Epithelial cell of prostate (primary cell): ENCODE measurements at regions not wholly inside any gene's neighbourhood (a gene's known extent, or its start where the extent isn't known, plus 50 kb on each side); places are given as distances from the start of the nearest gene placed in this dataset.

ENCODE experiments used
- DNase-seq: peaks from one replicate; pipeline ENCODE4 v3.0.0-alpha.2; 2011; ENCODE audit warnings: low read depth, low spot score
- H3K27ac ChIP-seq: fragments of 450-650 bp; 2 replicates; pipeline ENCODE4 v1.5.1; 2017; ENCODE audit warnings: mild to moderate bottlenecking

DNA sequence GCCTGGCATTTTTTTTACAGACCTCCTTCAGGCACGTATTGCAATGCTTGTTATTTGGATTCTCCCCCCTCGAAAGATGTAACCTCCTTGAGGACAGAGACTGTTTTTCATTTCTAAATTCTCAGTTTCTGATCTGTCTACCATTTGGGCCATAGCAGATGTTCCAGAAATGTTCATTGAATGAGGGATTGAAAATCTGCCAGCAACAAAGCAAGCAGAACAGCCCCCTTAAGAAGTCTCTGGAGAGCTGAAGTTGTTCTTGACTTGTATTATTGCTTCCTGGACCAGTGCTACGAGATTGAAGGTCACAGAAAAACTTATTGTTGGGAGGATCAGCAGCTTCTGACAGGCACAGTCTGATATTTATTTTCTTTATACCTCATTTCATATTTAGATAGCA lies 355.5 kb downstream of the EPHA4 start:
- DNase-seq, result no peak
- no peak overlapping the region for H3K27ac ChIP-seq

DNA sequence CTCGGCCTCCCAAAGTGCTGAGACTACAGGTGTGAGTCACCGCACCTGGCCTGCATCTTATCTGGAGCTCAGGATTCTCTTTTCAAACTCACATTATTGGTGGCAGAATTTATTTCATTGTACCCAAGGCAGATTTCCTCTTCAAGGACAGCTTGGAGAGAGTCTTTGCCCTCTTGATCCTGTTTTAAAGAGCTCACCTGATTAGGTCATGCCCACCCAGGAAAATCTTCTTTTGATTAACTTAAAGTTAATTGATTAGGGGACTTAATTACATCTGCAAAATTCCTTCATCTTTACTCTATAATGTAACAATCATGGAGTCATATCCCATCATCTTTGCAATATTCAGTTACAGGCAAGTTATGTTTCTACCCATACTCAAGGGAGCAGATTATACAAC lies 346.4 kb downstream of the EPHA4 start:
- DNase-seq, result no peak

DNA sequence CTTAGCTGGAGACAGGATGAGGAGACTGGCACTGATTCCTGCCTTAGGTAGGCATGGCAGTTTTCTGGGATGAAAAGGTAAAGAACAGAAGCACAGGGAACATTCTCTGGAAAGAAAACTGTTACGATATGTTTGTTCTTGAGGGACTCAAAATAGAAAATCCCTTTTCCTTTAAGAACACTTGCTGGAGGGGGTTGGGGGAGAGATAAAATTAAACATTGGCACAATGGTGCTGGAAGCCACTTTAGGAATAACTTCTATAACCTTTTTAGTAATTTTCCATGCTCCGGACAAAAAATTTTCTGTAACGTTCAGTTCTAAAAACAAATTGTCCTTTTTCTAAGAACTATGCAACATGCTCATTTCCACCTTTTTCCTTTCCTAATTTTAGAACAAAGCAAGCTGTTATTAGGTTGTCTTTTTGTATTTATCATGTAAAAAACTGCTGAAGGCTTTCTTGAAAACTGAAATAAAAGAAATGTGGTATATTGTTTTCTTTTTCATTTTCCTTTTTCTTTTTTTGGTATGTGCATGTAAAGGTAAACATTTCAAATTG lies 343.8 kb downstream of the EPHA4 start:
- H3K27ac ChIP-seq, result no peak overlapping the region
- DNase-seq, result no peak

More for the DNA sequence above, 346.4 kb downstream of the EPHA4 start:
- no peak overlapping the region for H3K27ac ChIP-seq

DNA sequence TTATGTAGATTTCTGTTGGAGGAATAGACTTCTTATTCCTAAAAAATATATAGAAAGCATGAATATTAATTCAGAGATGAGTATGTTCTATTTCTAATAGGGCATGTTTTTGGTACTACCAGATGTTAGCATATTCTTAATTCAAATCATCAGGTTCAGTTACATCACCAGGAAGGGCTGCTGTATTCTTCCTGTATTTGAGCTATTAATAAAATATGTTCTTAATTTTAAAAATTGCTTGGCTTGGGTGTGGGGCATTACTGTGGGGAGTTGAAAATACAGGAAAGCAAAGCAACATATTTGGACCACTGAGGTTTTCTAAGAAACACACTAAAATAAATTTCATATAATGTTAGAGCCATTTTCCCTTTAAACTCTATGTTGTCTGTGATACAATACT lies 343.0 kb downstream of the EPHA4 start:
- DNase-seq, result no peak
- H3K27ac ChIP-seq, result no peak overlapping the region

DNA sequence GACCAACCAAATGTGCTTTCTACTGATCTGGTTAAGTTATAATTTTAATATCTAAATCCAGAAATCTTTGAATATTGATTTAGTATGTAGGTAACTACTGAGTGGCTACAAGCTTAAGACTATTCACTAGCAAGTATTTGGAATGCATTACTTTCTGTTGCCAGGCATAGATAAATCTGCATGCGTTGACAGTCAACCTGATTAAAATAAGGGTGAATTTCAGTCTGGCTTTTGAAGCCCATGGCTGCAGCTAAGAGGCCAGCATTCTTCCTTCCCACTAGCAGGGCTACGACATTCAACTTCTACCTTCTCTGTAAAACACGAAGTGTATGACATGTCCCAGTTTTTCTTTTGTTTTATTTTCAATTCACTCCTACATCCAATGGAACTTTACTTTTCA lies 340.6 kb downstream of the EPHA4 start:
- no peak overlapping the region for H3K27ac ChIP-seq
- DNase-seq, result no peak

DNA sequence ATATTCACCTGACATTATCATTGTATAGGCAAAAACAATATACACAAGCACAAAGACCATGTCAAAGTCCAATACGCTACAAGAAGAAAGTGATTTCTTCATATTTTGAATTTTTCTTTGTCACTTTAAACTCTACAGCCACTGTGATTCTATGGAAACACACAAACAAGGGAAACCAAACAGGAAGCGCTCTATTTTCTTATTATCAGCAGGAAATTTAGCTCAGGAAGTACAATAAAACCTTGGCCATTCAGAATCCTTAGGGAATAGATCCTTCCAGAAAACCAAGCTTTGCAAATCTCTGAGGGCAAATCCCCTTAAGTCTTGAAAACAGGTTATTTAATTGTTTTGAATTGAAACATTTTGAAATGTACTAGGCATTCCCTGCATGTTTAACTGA lies 336.2 kb downstream of the EPHA4 start:
- H3K27ac ChIP-seq, result no peak overlapping the region
- DNase-seq, result no peak

DNA sequence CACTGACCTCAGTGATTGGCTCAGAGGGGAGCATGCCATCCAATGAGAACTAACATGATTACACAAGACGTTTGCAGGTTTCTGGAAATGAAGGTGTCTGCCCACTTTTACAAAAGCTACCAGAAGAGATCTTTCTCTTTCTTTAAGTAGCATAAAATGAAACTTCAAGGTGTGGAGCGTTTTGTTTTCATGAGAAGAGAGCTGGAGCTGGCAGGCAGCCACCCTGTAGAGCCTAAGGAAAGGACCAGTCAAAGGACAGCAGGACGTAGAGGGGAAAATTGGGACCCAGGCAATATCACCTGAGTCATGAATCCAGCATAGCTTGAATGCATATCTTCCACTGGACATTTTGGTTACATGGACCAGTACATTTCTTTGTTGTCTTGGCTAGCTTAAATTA lies 331.0 kb downstream of the EPHA4 start:
- no peak for DNase-seq

DNA sequence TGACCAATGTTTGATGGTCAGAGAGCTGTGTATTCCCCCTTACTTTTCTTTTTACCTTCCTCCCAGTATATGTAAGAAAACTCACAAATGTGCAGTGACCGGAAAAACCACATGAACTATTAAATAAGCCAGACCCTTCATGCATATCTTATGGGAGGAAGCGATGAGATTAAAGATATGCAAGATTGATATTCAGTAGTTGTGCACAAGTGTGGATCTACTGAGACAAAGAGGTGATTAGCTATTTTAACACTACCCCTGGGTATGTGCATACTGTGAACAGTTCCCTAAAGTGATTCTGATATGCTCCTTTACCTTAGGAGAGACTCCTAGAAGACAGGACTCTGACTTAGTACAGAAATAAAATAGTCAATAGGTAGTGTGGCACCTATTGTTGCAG lies 328.3 kb downstream of the EPHA4 start:
- no peak for DNase-seq
- H3K27ac ChIP-seq, result no peak overlapping the region

More for the DNA sequence above, 331.0 kb downstream of the EPHA4 start:
- no peak overlapping the region for H3K27ac ChIP-seq

DNA sequence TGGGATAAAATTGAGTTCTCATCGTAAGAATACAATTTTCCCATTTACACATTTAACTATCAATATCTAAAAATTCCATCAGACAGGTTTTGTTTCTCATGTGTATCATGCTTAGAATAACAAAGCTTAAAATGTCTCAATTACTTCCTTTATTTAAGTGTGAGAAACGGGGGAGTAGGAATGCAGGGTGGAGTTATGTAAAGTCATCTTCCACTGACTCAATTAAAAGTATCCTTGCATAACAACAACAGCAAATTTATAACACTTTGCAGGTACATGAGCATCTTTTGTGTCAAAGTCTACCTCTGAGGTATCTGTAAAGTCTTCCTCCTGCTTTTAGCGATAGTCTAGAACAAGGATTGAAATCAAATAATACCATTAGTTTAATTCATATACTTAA lies 327.1 kb downstream of the EPHA4 start:
- no peak overlapping the region for H3K27ac ChIP-seq
- no peak for DNase-seq

DNA sequence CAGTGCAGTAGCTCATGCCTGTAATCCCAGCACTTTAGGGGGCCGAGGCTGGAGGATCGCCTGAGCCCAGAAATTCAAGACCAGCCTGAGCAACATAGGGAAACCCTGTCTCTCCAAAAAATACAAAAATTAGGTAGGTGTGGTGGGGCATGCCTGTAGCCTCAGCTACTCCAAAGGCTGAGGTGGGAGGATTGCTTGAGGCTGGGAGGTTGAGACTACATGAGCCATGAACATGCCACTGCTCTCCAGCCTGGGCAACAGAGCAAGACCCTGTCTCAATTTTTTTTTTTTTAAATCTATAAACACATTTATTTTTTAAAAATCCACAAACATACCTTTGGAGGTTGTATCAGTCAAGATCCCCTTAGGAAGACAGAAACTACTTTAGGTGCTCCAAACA lies 326.3 kb downstream of the EPHA4 start:
- DNase-seq, result no peak
- H3K27ac ChIP-seq, result no peak overlapping the region

DNA sequence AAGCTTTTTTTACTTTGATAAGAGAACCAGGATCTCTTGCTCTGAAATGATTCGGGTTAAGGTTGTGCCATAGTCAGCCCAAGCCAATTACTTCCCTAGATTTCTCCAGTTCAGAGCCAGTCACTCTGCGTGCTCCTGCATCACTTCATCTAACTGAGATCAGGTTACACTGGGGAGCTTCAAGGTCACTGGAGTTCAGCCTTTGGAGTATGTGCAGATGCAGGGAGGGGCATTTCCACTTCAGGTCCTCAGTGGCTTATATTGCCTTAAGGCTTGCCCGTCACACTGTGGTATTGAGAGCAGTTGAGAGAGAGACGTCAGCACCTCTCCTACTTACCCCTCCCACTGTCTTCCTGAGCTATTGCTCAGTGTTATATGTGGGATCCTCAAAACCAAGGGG lies 317.8 kb downstream of the EPHA4 start:
- no peak for DNase-seq
- H3K27ac ChIP-seq, result no peak overlapping the region

DNA sequence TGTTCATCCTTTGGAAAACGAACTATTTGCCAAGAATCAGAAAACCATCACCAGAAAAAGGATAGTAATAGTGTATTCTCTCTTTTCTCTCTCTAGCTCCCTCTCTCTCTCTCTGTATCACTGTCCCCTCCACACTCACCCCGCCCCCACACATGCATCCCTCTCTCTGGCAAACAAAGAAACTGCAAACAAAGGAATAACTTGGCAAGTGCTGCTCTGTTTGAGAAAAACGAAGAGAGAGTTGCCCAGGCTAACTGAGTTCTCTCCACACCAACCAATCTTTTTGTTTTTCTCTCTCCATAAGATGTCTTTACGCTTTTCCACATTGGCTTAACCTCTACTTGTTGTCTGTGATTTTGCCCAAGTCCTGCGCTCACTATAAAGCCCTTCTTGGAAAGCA lies 316.2 kb downstream of the EPHA4 start:
- no peak overlapping the region for H3K27ac ChIP-seq

DNA sequence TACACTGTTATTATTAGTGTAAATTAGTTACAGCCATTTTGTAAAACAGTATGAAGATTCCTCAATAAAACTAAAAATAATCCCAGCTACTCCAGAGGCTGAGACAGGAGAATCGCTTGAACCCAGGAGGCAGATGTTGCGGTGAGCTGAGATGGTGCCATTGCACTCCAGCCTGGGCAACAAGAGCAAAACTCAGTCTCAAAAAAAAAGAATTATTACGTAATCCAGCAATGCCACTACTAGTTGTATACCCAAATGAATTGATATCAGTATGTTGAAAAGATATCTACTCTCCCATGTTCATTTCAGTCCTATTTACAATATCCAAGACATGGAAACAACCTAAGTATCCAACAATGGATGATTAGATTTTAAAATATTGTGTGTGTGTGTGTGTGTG lies 313.6 kb downstream of the EPHA4 start:
- DNase-seq, result no peak
- H3K27ac ChIP-seq, result no peak overlapping the region

More for the DNA sequence above, 316.2 kb downstream of the EPHA4 start:
- DNase-seq, result no peak

DNA sequence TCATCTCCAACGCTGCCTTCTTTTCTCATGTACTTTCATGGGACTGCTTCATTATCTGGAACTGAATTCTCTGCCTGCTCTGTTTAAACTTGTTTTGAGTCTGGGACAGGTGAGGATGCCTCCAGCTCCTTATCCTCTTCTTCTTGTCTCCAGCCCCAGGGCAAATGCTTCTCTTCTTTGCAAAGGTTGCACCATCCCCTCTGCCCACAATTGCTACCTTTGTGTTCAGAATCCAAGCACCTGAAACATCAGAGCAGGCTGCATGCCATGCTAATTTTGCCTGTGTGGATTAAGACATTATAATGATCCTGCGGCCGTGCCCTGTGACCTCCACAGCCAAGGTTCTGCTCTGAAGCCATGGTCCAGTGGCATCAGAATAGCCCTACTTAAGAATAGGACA lies 309.5 kb downstream of the EPHA4 start:
- no peak for DNase-seq
- no peak overlapping the region for H3K27ac ChIP-seq

DNA sequence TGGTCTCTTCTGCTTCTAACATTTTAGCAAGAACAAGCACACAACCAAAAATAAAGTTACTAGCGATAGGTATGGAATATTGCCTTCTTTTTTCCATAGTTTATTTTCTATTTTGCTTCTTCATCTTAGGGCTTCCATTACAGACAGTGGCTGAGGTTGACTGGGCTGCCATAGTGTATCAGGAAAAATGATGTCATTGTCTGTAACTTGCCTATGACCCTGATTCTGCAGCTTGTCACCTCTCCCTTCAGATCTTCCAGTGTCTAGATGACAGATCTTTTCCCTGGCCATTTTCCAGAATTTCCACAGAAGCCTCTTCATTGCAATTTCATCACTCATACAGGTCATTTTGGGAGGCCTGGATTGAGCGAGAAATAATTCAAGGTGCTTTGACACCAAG lies 308.5 kb downstream of the EPHA4 start:
- no peak overlapping the region for H3K27ac ChIP-seq
- no peak for DNase-seq

DNA sequence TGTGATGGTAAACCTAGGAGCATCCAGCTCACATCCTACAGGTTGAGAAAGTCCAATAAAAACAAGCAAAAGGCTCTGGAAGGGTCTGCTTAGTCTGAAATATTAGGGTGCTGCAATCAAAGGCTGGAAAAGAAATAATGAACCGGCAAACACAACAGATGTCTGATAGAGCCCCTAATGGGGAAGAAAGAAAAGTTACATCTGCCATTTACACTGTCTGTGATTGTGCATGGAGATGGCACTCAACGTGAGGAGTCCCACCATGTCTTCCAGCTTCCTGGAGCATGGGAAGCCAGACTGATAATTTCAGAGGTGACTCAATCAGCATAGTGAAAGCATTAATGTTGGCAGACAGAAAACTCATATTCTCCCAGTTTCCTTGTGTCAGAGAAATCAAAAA lies 307.8 kb downstream of the EPHA4 start:
- DNase-seq, result no peak
- H3K27ac ChIP-seq, result no peak overlapping the region

DNA sequence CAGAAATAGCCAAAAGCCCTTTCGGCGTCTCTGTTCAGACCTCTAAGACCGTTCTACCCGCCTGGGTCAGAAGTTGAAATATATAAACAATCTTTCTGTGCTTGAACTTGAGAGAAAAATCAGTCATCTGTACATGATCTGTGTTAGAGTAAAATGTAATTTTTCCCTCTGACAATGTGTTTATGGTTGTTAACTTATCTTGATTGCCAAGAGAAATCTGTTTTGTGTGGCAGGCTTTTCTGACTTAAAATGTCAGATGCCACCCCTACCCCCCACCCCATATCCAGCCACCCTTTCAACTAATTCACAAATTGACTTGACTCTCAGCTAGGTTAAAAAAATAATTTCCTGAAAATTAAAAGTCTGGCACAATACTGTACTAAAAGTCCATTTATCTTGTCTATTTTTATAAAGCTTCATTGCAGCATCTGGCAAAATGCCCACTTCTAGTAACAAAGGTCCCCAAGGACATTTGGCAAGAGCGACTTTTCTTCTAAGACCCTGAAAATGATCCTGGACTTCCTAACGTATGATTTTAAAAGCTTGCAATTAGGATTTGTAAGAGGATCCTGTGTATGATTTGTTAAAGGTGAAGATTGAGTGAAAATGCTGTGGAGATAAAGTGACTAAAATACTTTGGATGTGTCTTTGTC lies 304.2 kb downstream of the EPHA4 start:
- DNase-seq, result no peak
- no peak overlapping the region for H3K27ac ChIP-seq

DNA sequence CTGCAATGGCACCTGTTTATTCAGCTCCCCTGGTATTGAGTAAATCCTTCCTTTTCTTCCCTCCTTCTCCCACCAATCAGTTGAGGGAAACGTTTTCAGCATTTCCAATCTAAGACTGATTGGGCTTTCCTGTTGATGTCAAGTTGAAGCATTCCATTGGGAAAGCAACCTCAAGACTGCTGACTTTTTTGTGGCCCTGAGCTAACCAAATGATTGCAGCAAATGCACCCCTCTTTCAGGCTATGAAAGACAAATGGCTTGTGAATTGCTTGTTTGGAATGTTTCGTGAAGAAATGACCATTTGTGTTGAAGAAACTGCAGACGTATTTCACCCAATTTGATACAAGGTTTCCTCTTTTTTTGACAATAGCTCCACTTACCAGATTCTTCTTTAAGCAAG lies 303.5 kb downstream of the EPHA4 start:
- H3K27ac ChIP-seq, result no peak overlapping the region
- DNase-seq, result no peak

DNA sequence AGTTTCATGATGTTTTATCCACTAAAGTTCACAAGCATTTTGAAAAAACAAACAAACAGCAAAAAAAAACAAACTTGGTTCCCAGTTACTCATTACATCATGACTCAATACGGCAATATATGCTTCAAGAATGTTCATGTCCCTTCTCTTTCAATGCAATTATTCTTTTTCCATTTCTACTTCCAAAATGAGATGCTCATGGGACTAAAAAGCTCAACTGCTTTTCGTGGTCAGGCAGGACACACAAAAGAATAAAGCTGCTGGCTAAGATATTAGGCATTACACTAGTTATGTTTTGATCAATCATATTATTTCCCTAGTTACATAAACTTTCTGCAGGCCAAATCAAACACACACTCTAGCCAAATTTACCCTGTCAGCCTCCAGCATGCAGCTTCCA lies 301.3 kb downstream of the EPHA4 start:
- no peak overlapping the region for H3K27ac ChIP-seq
- no peak for DNase-seq

DNA sequence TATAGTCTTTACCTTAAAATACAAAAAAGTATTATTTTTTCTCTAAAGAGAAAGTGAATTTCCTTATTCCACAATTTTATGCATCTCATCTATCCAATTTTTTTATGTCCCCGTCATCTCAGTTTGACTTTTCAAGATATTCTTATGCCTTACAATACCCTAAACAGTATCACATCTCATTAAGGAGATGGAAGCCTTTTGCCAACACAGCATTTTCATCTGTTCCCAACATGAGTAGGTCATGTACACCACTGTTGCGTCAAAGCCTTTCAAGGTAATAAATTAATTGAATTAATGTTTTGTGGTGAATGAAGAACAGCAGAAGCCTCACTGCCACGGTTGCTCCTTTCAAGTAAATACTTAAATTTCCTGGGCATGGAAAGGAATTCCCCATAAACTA lies 299.4 kb downstream of the EPHA4 start:
- no peak overlapping the region for H3K27ac ChIP-seq
- DNase-seq, result no peak

DNA sequence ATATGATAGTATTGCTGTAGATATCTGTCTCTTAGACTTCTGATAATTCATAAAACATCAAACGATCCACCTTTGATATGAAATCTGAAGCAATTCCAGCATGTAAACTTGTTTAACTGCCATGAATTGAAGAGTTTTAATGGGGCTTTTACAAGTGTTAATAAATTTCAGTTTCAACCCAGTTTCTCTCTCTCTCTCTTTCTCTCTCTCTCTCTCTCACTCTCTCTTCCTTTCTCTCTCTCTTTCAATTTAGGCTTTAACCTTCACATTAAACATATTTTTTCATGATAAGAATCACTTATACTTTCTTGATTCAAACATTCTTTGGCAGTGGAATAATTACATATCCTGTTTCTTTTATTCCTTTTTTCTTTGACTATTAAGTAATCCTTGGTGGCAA lies 296.1 kb downstream of the EPHA4 start:
- H3K27ac ChIP-seq, result no peak overlapping the region
- DNase-seq, result no peak

DNA sequence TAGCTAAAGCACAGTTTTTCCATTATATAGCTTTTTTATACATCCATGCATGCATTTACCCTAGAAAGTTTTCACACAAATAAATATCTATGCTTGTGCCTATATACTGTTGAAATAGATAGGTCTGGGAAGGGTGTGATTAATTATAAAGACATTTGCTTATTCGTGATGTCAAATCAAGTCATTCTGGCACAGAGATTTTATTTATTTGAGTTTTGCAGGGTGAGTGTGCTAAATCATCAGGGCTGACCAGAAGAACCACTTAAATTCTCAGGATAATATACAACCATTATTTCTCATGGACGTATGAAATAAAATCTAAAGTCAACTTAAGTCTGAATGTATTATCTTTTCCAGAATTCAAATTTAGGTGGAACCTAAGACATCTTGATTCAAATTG lies 295.5 kb downstream of the EPHA4 start:
- DNase-seq, result no peak
- H3K27ac ChIP-seq, result no peak overlapping the region

DNA sequence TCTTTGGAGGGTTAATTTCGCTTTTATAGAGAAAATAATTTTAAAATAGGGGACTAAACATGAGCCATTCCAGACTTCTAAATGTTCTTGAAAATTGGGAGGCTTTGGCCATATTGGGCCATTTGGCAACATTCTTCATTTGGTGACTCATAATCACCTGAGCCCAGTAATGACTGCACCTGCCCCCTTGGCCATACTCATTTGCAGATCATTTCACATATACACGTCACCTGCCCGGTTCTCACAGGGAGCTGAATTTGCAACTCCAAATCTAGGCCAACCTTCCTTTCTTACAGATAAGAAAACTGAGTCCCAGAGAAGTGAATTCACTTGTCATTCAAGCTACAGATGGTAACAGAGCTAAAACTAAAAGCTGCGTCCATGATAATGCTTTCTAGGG lies 289.7 kb downstream of the EPHA4 start:
- H3K27ac ChIP-seq, result no peak overlapping the region
- DNase-seq, result no peak
